ENCODE measurements at regions not wholly inside any gene's neighbourhood (a gene's known extent, or its start where the extent isn't known, plus 50 kb on each side); places are given as distances from the start of the nearest gene placed in this dataset.

DNA sequence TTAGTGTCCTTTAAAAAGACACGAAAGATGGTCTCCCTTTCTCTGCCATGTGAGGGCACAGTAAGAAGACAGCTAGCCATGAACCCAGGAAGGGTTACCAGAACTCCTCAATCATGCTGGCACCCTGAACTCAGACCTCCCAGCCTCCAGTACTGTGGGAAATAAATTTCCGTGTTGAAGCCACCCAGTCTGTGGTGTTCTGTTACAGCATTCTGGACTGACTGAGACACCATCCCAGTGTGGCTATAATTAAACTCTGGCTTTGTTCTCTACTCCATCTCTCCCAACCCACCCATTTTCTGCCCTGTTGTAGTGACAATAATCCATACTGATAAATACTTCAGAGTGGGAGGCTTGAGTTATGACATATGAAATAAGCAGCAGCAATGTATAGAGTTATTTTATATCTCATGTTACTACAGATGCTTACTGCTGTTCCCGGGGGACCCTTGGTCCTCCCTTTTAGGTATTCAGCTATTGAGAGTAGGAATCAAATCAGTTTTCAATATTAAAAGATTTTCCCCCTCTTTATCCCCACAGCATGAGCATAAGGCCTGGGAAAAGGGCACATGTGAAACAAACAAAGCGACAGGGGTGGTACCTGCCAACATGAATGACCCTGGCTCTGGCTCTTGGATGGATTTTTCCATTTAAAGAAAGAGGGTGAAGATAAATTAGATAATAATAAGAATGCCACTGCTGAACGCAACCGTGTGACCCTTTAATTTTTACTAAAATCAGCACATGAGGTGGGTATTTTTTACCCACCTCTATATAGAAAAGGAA, 224.3 kb upstream of the SLC35B3 start:
- TF ChIP-seq SIN3A (IDR thresholded peaks at IDR 0.05; ENCODE audit: borderline replicate concordance, insufficient read depth, low read length) (no peak), POLR2AphosphoS5 (IDR thresholded peaks at IDR 0.05; ENCODE audit: low read depth, low read length) (no peak)

All from PFSK-1 (cell line).